Smooth muscle cell (in vitro differentiated cells): ENCODE measurements at regions not wholly inside any gene's neighbourhood (a gene's known extent, or its start where the extent isn't known, plus 50 kb on each side); places are given as distances from the start of the nearest gene placed in this dataset.
A peak's percentile ranks its signal among the peaks of the same experiment; 100 is the strongest.

Experiments
- DNase-seq: peaks from one replicate; lab custom pipeline; 2025; ENCODE audit not compliant: unreplicated experiment; lab: John Stamatoyannopoulos, UW
- H2AFZ ChIP-seq: fragments of 200-600 bp; sonication (generic); 2 replicates; pipeline ENCODE4 v1.6.0; 2016; ENCODE audit warnings: antibody characterized with exemption, low read depth, mild to moderate bottlenecking
- H3F3A ChIP-seq: fragments of 200-600 bp; sonication (generic); 2 replicates; pipeline ENCODE4 v1.6.0; 2017; ENCODE audit warnings: antibody characterized with exemption, low read depth
- H3K27ac ChIP-seq: fragments of 200-600 bp; sonication (generic); 2 replicates; pipeline ENCODE4 v1.5.1; 2016; ENCODE audit warnings: low read depth, mild to moderate bottlenecking
- H3K27me3 ChIP-seq: fragments of 200-600 bp; sonication (generic); 2 replicates; pipeline ENCODE4 v1.6.1; 2016; ENCODE audit warnings: low read depth, mild to moderate bottlenecking
- H3K36me3 ChIP-seq: fragments of 200-600 bp; sonication (generic); 2 replicates; pipeline ENCODE4 v1.5.1; 2016; ENCODE audit warnings: low read depth
- H3K4me1 ChIP-seq: fragments of 200-600 bp; sonication (generic); 2 replicates; pipeline ENCODE4 v1.5.1; 2016; ENCODE audit warnings: low read depth
- H3K4me2 ChIP-seq: fragments of 200-600 bp; sonication (generic); 2 replicates; pipeline ENCODE4 v1.6.0; 2016; ENCODE audit warnings: mild to moderate bottlenecking
- H3K4me3 ChIP-seq: fragments of 200-600 bp; sonication (generic); 2 replicates; pipeline ENCODE4 v1.5.1; 2016; ENCODE audit warnings: mild to moderate bottlenecking
- H3K79me2 ChIP-seq: fragments of 200-600 bp; sonication (generic); 2 replicates; pipeline ENCODE4 v1.6.0; 2016; ENCODE audit warnings: low read depth, mild to moderate bottlenecking
- H3K9ac ChIP-seq: fragments of 200-600 bp; sonication (generic); 2 replicates; pipeline ENCODE4 v1.6.0; 2016; ENCODE audit warnings: low read depth
- H3K9me3 ChIP-seq: fragments of 200-600 bp; sonication (generic); replicated peaks from 2 replicates; pipeline ENCODE4 v1.5.1; 2016; ENCODE audit warnings: low read depth
- H4K20me1 ChIP-seq: fragments of 200-600 bp; sonication (generic); 2 replicates; pipeline ENCODE4 v1.6.0; 2016; ENCODE audit warnings: low read depth
- CTCF ChIP-seq: fragments of 200-600 bp; sonication (generic); IDR thresholded peaks from 2 replicates; pipeline ENCODE4 v1.5.1; 2017; ENCODE audit warnings: borderline replicate concordance, mild to moderate bottlenecking, antibody characterized with exemption; ENCODE audit not compliant: insufficient read depth, poor library complexity, severe bottlenecking
- WGBS: methylation state at CpG from one replicate; pipeline ENCODE4 v1.1.7; 2016; ENCODE audit warnings: low lambda C conversion rate; 5-methylcytosine and 5-hydroxymethylcytosine counted together

- Histone ChIP-seq H2AFZ (no peak overlapping the region), H3K36me3 (no peaks in the 10 kb centered on the region), H3K27ac (no peak overlapping the region), H3F3A (no peaks in the 10 kb centered on the region), H3K27me3 (no peaks in the 10 kb centered on the region), H3K4me1 (no peaks in the 10 kb centered on the region), H3K4me3 (no peak overlapping the region), H4K20me1 (no peaks in the 10 kb centered on the region), H3K9ac (no peak overlapping the region), H3K9me3 (no peaks in the 10 kb centered on the region), H3K4me2 (no peak overlapping the region), H3K79me2 (no peaks in the 10 kb centered on the region)
- no peak for TF ChIP-seq CTCF
- no peak for DNase-seq
- WGBS: 96% methylated on average over 7 of the region's 7 CpGs
Measured at GRCh38 chr13:86584301-86584700, 785.1 kb upstream of the SLITRK6 start.

GRCh38 chr13:86585835-86586234, 786.6 kb upstream of the SLITRK6 start:
- no peak overlapping the region for H2AFZ ChIP-seq
- no peaks in the 10 kb centered on the region for H3K79me2 ChIP-seq
- H3K4me3 ChIP-seq: no peak overlapping the region
- H3K9ac ChIP-seq: no peak overlapping the region
- H3K27me3 ChIP-seq: no peaks in the 10 kb centered on the region
- no peak for TF ChIP-seq CTCF
- no peak for DNase-seq
- 42% methylated on average over 2 of the region's 2 CpGs for WGBS
- no peak overlapping the region for H3K27ac ChIP-seq
- peak overlapping the region; percentile 8 for H3K4me2 ChIP-seq
- H4K20me1 ChIP-seq: no peaks in the 10 kb centered on the region
- H3K36me3 ChIP-seq: no peaks in the 10 kb centered on the region
- no peaks in the 10 kb centered on the region for H3K4me1 ChIP-seq
- H3F3A ChIP-seq: no peaks in the 10 kb centered on the region
- H3K9me3 ChIP-seq: no peaks in the 10 kb centered on the region

- TF ChIP-seq CTCF: no peak
- H3K27ac ChIP-seq: no peak overlapping the region
- DNase-seq: no peak
- no peaks in the 10 kb centered on the region for H3K36me3 ChIP-seq
- no peak overlapping the region for H3K4me3 ChIP-seq
- H3K9ac ChIP-seq: no peak overlapping the region
- H3K4me2 ChIP-seq: no peak overlapping the region
- H3K4me1 ChIP-seq: no peaks in the 10 kb centered on the region
- no peaks in the 10 kb centered on the region for H4K20me1 ChIP-seq
- H3K9me3 ChIP-seq: no peaks in the 10 kb centered on the region
- H2AFZ ChIP-seq: no peak overlapping the region
- no peaks in the 10 kb centered on the region for H3F3A ChIP-seq
- no peaks in the 10 kb centered on the region for H3K27me3 ChIP-seq
- H3K79me2 ChIP-seq: no peaks in the 10 kb centered on the region
Measured at GRCh38 chr13:86591862-86592261, 792.6 kb upstream of the SLITRK6 start.

GRCh38 chr13:86601351-86601750, 802.1 kb upstream of the SLITRK6 start:
- Histone ChIP-seq H4K20me1 (no peaks in the 10 kb centered on the region), H3K9ac (no peak overlapping the region), H2AFZ (no peak overlapping the region), H3K4me1 (no peaks in the 10 kb centered on the region), H3K4me3 (no peak overlapping the region), H3K4me2 (no peak overlapping the region), H3K27ac (no peak overlapping the region), H3K79me2 (no peaks in the 10 kb centered on the region), H3F3A (no peaks in the 10 kb centered on the region), H3K9me3 (no peaks in the 10 kb centered on the region), H3K27me3 (no peaks in the 10 kb centered on the region), H3K36me3 (no peaks in the 10 kb centered on the region)
- DNase-seq: no peak
- no peak for TF ChIP-seq CTCF
- 92% methylated on average over 4 of the region's 4 CpGs for WGBS
